ENCODE measurements at regions not wholly inside any gene's neighbourhood (a gene's known extent, or its start where the extent isn't known, plus 50 kb on each side); places are given as distances from the start of the nearest gene placed in this dataset.

- TF ChIP-seq EZH2 (IDR thresholded peaks at IDR 0.05; ENCODE audit: low read length) (no peak), CTCF (optimal IDR thresholded peaks at IDR 0.05 in 1 of 3, IDR thresholded peaks at IDR 0.05 in 1 of 3, conservative IDR thresholded peaks at IDR 0.05 in 1 of 3; ENCODE audit: extremely low read depth in 1 of 3, insufficient read depth in 2 of 3, low read length in 3 of 3) (no peak)
These were observed 398.2 kb downstream of the NFIB start for GRCh38 chr9:13915591-13916301.

Data from keratinocyte (primary cell).